ENCODE measurements at regions not wholly inside any gene's neighbourhood (a gene's known extent, or its start where the extent isn't known, plus 50 kb on each side); places are given as distances from the start of the nearest gene placed in this dataset.

DNA sequence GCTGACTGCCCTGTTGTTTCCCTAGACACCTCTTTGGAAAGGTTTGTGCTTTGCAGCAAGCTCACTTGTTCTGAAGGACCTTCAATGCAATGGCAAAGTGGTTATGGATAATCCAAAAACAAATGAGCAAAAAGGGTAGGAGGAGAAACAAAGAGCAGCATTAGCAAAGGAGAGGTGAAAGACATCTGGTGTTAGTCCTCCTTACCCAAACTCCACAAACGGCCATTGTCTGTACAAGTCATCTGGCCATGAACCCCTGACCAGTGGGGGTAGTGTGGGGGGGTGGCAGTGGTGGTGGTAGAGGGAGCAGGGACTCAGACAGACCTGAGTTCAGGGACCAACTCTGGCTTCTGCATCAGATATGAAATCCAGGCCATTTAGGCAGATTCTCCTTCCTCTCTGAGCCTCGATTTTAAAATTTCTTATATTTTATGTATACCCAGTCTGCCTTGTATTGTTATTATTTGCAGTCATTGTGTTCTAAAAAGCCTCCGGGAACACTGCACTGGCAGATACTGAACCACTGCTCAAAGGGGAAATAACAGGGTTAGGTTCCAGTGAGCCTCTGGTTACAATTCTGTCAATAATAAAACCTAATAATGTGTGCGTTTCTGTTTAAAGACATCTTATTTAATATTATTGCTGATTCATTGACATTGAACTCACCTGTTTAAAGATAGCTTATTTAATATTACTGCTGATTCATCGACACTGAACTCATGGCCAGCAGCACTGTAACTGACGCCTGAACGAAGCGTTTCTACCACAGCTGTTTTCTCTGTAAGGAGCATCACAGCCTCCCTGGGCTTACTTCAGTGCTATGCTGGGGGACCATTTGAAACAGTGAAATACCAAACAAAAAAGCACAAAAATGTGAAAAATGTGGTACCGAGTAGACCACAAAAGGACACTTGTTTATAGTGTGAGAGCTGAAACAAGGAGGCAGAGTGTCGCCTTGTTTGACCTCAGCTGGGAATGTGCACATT, 156.0 kb downstream of the SEC61B start:
- TF ChIP-seq, protein P1, sequence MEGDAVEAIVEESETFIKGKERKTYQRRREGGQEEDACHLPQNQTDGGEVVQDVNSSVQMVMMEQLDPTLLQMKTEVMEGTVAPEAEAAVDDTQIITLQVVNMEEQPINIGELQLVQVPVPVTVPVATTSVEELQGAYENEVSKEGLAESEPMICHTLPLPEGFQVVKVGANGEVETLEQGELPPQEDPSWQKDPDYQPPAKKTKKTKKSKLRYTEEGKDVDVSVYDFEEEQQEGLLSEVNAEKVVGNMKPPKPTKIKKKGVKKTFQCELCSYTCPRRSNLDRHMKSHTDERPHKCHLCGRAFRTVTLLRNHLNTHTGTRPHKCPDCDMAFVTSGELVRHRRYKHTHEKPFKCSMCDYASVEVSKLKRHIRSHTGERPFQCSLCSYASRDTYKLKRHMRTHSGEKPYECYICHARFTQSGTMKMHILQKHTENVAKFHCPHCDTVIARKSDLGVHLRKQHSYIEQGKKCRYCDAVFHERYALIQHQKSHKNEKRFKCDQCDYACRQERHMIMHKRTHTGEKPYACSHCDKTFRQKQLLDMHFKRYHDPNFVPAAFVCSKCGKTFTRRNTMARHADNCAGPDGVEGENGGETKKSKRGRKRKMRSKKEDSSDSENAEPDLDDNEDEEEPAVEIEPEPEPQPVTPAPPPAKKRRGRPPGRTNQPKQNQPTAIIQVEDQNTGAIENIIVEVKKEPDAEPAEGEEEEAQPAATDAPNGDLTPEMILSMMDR (conservative IDR thresholded peaks at IDR 0.05; ENCODE audit: low read depth, low read length): no peak
- TF ChIP-seq EZH2 (IDR thresholded peaks at IDR 0.05; ENCODE audit: borderline replicate concordance, low read depth, low read length, poor library complexity, severe bottlenecking): no peak

All from A673 (cell line).